ENCODE measurements at regions not wholly inside any gene's neighbourhood (a gene's known extent, or its start where the extent isn't known, plus 50 kb on each side); places are given as distances from the start of the nearest gene placed in this dataset.

GRCh38 chr1:4908486-4908885 lies 254.1 kb downstream of the AJAP1 start:
- TF ChIP-seq CTCF (IDR thresholded peaks at IDR 0.05) (no peak), POLR2AphosphoS5 (IDR thresholded peaks at IDR 0.05) (no peak)
